Esophagus muscularis mucosa (tissue), 3 donors: ENCODE measurements at regions not wholly inside any gene's neighbourhood (a gene's known extent, or its start where the extent isn't known, plus 50 kb on each side); places are given as distances from the start of the nearest gene placed in this dataset.

Experiments
- POLR2A ChIP-seq: fragments of 450-650 bp; IDR thresholded peaks from one replicate; pipeline ENCODE4 v1.6.1; 2017; ENCODE audit warnings: antibody characterized with exemption, moderate library complexity, mild to moderate bottlenecking, low read depth
- POLR2AphosphoS5 ChIP-seq, 2 donors: sonication (generic); formaldehyde crosslinking; IDR thresholded peaks; one replicate each; pipeline ENCODE4 v1.6.1; 2017; ENCODE audit warnings: antibody characterized with exemption in 2 of 2
- TF ChIP-seq, protein P1 (sequence below), 3 experiments: fragments of 200-600 bp in 2 of 3; fragments of 450-650 bp in 1 of 3; sonication (generic) in 2 of 3; IDR thresholded peaks; one replicate each; pipeline ENCODE4 v1.5.1; 2017 to 2019; ENCODE audit warnings: antibody characterized with exemption in 3 of 3, mild to moderate bottlenecking in 2 of 3, moderate library complexity in 1 of 3

DNA sequence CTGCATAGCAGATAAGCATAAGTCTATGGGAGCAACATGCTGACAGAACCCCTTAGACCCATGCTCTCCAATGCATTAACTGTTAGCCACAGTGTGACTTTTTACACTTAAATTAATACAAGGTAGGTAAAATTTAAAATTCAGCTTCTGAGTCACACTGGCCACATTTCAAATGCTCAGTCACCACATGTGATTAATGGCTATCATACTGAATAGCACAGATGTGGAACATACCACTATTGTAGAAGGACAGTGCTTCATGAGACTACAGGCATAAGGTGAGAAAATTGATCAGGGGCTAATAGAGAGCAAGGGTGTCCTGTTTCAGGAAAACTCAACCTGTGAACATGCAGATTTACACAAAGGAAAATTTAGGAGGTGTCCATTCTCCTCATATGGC is 357.0 kb upstream of the SEMA6D start:
- TF ChIP-seq POLR2AphosphoS5 (IDR thresholded peaks at IDR 0.05) (no peak), POLR2A (no peak)
- TF ChIP-seq, protein P1, sequence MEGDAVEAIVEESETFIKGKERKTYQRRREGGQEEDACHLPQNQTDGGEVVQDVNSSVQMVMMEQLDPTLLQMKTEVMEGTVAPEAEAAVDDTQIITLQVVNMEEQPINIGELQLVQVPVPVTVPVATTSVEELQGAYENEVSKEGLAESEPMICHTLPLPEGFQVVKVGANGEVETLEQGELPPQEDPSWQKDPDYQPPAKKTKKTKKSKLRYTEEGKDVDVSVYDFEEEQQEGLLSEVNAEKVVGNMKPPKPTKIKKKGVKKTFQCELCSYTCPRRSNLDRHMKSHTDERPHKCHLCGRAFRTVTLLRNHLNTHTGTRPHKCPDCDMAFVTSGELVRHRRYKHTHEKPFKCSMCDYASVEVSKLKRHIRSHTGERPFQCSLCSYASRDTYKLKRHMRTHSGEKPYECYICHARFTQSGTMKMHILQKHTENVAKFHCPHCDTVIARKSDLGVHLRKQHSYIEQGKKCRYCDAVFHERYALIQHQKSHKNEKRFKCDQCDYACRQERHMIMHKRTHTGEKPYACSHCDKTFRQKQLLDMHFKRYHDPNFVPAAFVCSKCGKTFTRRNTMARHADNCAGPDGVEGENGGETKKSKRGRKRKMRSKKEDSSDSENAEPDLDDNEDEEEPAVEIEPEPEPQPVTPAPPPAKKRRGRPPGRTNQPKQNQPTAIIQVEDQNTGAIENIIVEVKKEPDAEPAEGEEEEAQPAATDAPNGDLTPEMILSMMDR (IDR thresholded peaks at IDR 0.05) = no peak
